ENCODE measurements at regions not wholly inside any gene's neighbourhood (a gene's known extent, or its start where the extent isn't known, plus 50 kb on each side); places are given as distances from the start of the nearest gene placed in this dataset.
"Not testable (repeated sequence)": the region's sequence is repeated elsewhere in the genome, so short reads cannot be mapped to it uniquely, and the experiment has no call there.

- DNase-seq: no peak
These were observed 630.0 kb downstream of the TAF11L14 start for GRCh38 chr5:18264126-18264882.

GRCh38 chr5:18270635-18271338, 636.5 kb downstream of the TAF11L14 start:
- DNase-seq: no peak

GRCh38 chr5:18276939-18277338, 642.7 kb downstream of the TAF11L14 start:
- DNase-seq: no peak

- DNase-seq: peak; percentile 96
These were observed 647.8 kb downstream of the TAF11L14 start for GRCh38 chr5:18281947-18282581.

- no peak for DNase-seq
These were observed 651.0 kb downstream of the TAF11L14 start for GRCh38 chr5:18285257-18285656.

- DNase-seq: no peak
These were observed 657.9 kb downstream of the TAF11L14 start for GRCh38 chr5:18292146-18292545.

GRCh38 chr5:18295696-18296095, 661.4 kb downstream of the TAF11L14 start:
- not testable (repeated sequence) for DNase-seq

GRCh38 chr5:18299166-18299565, 664.9 kb downstream of the TAF11L14 start:
- DNase-seq: no peak

GRCh38 chr5:18305288-18305924, 671.1 kb downstream of the TAF11L14 start:
- peak; percentile 90 for DNase-seq

- DNase-seq: no peak
These were observed 677.0 kb downstream of the TAF11L14 start for GRCh38 chr5:18311266-18311665.

GRCh38 chr5:18312016-18312415, 677.8 kb downstream of the TAF11L14 start:
- no peak for DNase-seq

GRCh38 chr5:18314192-18314778, 680.0 kb downstream of the TAF11L14 start:
- peak; percentile 67 for DNase-seq

- DNase-seq: no peak
These were observed 687.1 kb downstream of the TAF11L14 start for GRCh38 chr5:18321262-18321942.

GRCh38 chr5:18323891-18324290, 689.6 kb downstream of the TAF11L14 start:
- no peak for DNase-seq

- DNase-seq: no peak
These were observed 691.2 kb downstream of the TAF11L14 start for GRCh38 chr5:18325431-18325830.

GRCh38 chr5:18329328-18329727, 695.1 kb downstream of the TAF11L14 start:
- no peak for DNase-seq

GRCh38 chr5:18333841-18334240, 699.6 kb downstream of the TAF11L14 start:
- DNase-seq: no peak

GRCh38 chr5:18334949-18335348, 700.7 kb downstream of the TAF11L14 start:
- no peak for DNase-seq

GRCh38 chr5:18354828-18355227, 720.6 kb downstream of the TAF11L14 start:
- DNase-seq: no peak

- DNase-seq: no peak
These were observed 723.2 kb downstream of the TAF11L14 start for GRCh38 chr5:18357486-18357885.

- no peak for DNase-seq
These were observed 732.0 kb downstream of the TAF11L14 start for GRCh38 chr5:18366234-18366633.

GRCh38 chr5:18370531-18370930, 736.3 kb downstream of the TAF11L14 start:
- DNase-seq: no peak

All from NCI-H748 treated with DMSO at 0.1 percent for 48 hours (cell line).